PC-9 (cell line): ENCODE measurements at regions not wholly inside any gene's neighbourhood (a gene's known extent, or its start where the extent isn't known, plus 50 kb on each side); places are given as distances from the start of the nearest gene placed in this dataset.

ENCODE experiments used
- CTCF ChIP-seq: fragments of 200-600 bp; sonication (generic); conservative IDR thresholded peaks from 2 replicates; pipeline ENCODE4 v1.6.1; 2017; ENCODE audit warnings: mixed run types, antibody characterized with exemption, mild to moderate bottlenecking, moderate library complexity
- EZH2 ChIP-seq: fragments of 200-600 bp; sonication (generic); IDR thresholded peaks from 2 replicates; pipeline ENCODE4 v1.8.0; 2017; ENCODE audit warnings: antibody characterized with exemption, low read depth

GRCh38 chr11:106477776-106478175 is 400.3 kb downstream of the AASDHPPT start:
- TF ChIP-seq CTCF (no peak), EZH2 (no peak)
